IMR-90 (cell line): ENCODE measurements at regions not wholly inside any gene's neighbourhood (a gene's known extent, or its start where the extent isn't known, plus 50 kb on each side); places are given as distances from the start of the nearest gene placed in this dataset.

ENCODE experiments used
- ATAC-seq: fragments of 200-7000 bp; cut with Tn5 transposase; 2 replicates; pipeline ENCODE4 v1.9.1; 2020; ENCODE audit warnings: low read depth, mild to moderate bottlenecking, moderate library complexity
- BruUV-seq: library from RNA; stranded (reverse); fragments of 400-500 nt; replicated peaks from 2 replicates; lab custom pipeline; 2021; lab: Mats Ljungman, UMichigan
- CTCF ChIA-PET: fragments of 300-600 bp; formaldehyde crosslinking; extraction: SDS; loops from one replicate; lab custom pipeline; 2021; ENCODE audit warnings: antibody characterized with exemption; lab: Yijun Ruan, JAX
- POLR2A ChIA-PET: fragments of 300-600 bp; sonication (Branson Sonifier 250); formaldehyde crosslinking; loops from one replicate; lab custom pipeline; 2022; ENCODE audit warnings: antibody characterized with exemption; ENCODE audit not compliant: unreplicated experiment; lab: Charles Lee
- DNase-seq: peaks from one replicate; pipeline ENCODE4 v3.0.0; 2013
- H2AFZ ChIP-seq: replicated peaks from 2 replicates; pipeline ENCODE3; 2013; ENCODE audit warnings: low read length, mild to moderate bottlenecking; ENCODE audit not compliant: poor library complexity
- H2AK5ac ChIP-seq: 2 replicates; pipeline ENCODE4 v1.6.1; 2013; ENCODE audit warnings: low read depth, low read length, inconsistent platforms
- H2AK9ac ChIP-seq: replicated peaks from 2 replicates; pipeline ENCODE3; 2013; ENCODE audit warnings: mild to moderate bottlenecking, low read depth, low read length, moderate library complexity; ENCODE audit not compliant: poor library complexity
- H2BK120ac ChIP-seq: 2 replicates; pipeline ENCODE4 v1.6.1; 2013; ENCODE audit warnings: low read depth, low read length, inconsistent platforms
- H2BK15ac ChIP-seq: 3 replicates; pipeline ENCODE4 v1.6.1; 2013; ENCODE audit warnings: low read depth, low read length, inconsistent platforms
- H2BK20ac ChIP-seq: 2 replicates; pipeline ENCODE4 v1.6.1; 2013; ENCODE audit warnings: low read depth, mild to moderate bottlenecking, inconsistent platforms, low read length, moderate library complexity
- H2BK5ac ChIP-seq: 2 replicates; pipeline ENCODE4 v1.6.1; 2013; ENCODE audit warnings: mild to moderate bottlenecking, low read depth, low read length, inconsistent platforms; ENCODE audit not compliant: poor library complexity, severe bottlenecking
- H3K14ac ChIP-seq: replicated peaks from 2 replicates; pipeline ENCODE4 v1.6.1; 2013; ENCODE audit warnings: low read depth, low read length, inconsistent platforms
- H3K18ac ChIP-seq: 2 replicates; pipeline ENCODE4 v1.6.1; 2013; ENCODE audit warnings: low read depth, low read length, control low read depth
- H3K23ac ChIP-seq: 2 replicates; pipeline ENCODE4 v1.6.1; 2013; ENCODE audit warnings: low read depth, low read length, inconsistent platforms
- H3K27ac ChIP-seq: 2 replicates; pipeline ENCODE4 v1.5.1; 2013; ENCODE audit warnings: mild to moderate bottlenecking, control low read depth, low read length; ENCODE audit not compliant: insufficient read depth
- H3K27me3 ChIP-seq: 2 replicates; pipeline ENCODE4 v1.6.1; 2013; ENCODE audit warnings: low read length; ENCODE audit not compliant: control insufficient read depth, insufficient read depth
- H3K36me3 ChIP-seq: 2 replicates; pipeline ENCODE4 v1.6.1; 2013; ENCODE audit warnings: low read length, mixed read lengths; ENCODE audit not compliant: control insufficient read depth, insufficient read depth
- H3K4ac ChIP-seq: 2 replicates; pipeline ENCODE4 v1.6.1; 2013; ENCODE audit warnings: low read depth, low read length, inconsistent platforms
- H3K4me1 ChIP-seq: 2 replicates; pipeline ENCODE4 v1.6.1; 2013; ENCODE audit warnings: low read length, mixed read lengths; ENCODE audit not compliant: control insufficient read depth, insufficient read depth
- H3K4me2 ChIP-seq: 2 replicates; pipeline ENCODE4 v1.6.1; 2013; ENCODE audit warnings: low read depth, mild to moderate bottlenecking, control low read depth, low read length, moderate library complexity
- H3K4me3 ChIP-seq: 2 replicates; pipeline ENCODE4 v1.5.1; 2013; ENCODE audit warnings: low read depth, mild to moderate bottlenecking, control low read depth, low read length, moderate library complexity; ENCODE audit not compliant: insufficient read depth
- H3K56ac ChIP-seq: 2 replicates; pipeline ENCODE4 v1.6.1; 2013; ENCODE audit warnings: low read length, inconsistent platforms; ENCODE audit not compliant: insufficient read depth; ENCODE audit errors: extremely low read depth
- H3K79me1 ChIP-seq, 2 experiments: 2 replicates each; pipeline ENCODE4 v1.6.1; 2013; ENCODE audit warnings: low read length in 2 of 2, inconsistent platforms in 1 of 2, low read depth in 1 of 2
- H3K9ac ChIP-seq: 2 replicates; pipeline ENCODE4 v1.6.1; 2013; ENCODE audit warnings: low read depth, low read length, control low read depth
- H3K9me1 ChIP-seq: 2 replicates; pipeline ENCODE4 v1.6.1; 2013; ENCODE audit warnings: low read length, inconsistent platforms; ENCODE audit not compliant: insufficient read depth
- H3K9me3 ChIP-seq: 2 replicates; pipeline ENCODE4 v1.6.1; 2013; ENCODE audit warnings: low read length; ENCODE audit not compliant: control insufficient read depth, insufficient read depth
- H4K20me1 ChIP-seq: 2 replicates; pipeline ENCODE4 v1.6.1; 2013; ENCODE audit warnings: low read length, inconsistent platforms; ENCODE audit not compliant: insufficient read depth
- H4K5ac ChIP-seq: 2 replicates; pipeline ENCODE4 v1.6.1; 2013; ENCODE audit warnings: mild to moderate bottlenecking, low read depth, low read length, control low read depth
- H4K8ac ChIP-seq, 2 experiments: 2 replicates each; pipeline ENCODE4 v1.6.1; 2013; ENCODE audit warnings: low read depth in 2 of 2, low read length in 2 of 2, control low read depth in 1 of 2, inconsistent platforms in 1 of 2
- H4K91ac ChIP-seq: 2 replicates; pipeline ENCODE4 v1.6.1; 2013; ENCODE audit warnings: low read depth, low read length, inconsistent platforms; ENCODE audit not compliant: insufficient read depth
- CHD1 ChIP-seq: IDR thresholded peaks from 2 replicates; pipeline ENCODE4 v1.6.1; 2012; ENCODE audit warnings: low read depth, low read length, improper control_type of control experiment
- FOS ChIP-seq: fragments of 150-350 bp; IDR thresholded peaks from 2 replicates; pipeline ENCODE4 v1.6.1; 2016; ENCODE audit warnings: low read depth, low read length
- MAFK ChIP-seq: IDR thresholded peaks from 2 replicates; pipeline ENCODE4 v1.6.1; 2012; ENCODE audit warnings: low read depth, low read length, improper control_type of control experiment
- MXI1 ChIP-seq: IDR thresholded peaks from 2 replicates; pipeline ENCODE4 v1.6.1; 2012; ENCODE audit warnings: low read depth, mild to moderate bottlenecking, low read length, moderate library complexity, borderline replicate concordance
- NFE2L2 ChIP-seq: fragments of 150-350 bp; IDR thresholded peaks from 2 replicates; pipeline ENCODE4 v1.6.1; 2016; ENCODE audit warnings: low read depth, mild to moderate bottlenecking, low read length
- RAD21 ChIP-seq: IDR thresholded peaks from 2 replicates; pipeline ENCODE4 v1.6.1; 2012; ENCODE audit warnings: low read length, improper control_type of control experiment
- RCOR1 ChIP-seq: IDR thresholded peaks from 2 replicates; pipeline ENCODE4 v1.6.1; 2012; ENCODE audit warnings: mild to moderate bottlenecking, low read length, improper control_type of control experiment; ENCODE audit not compliant: insufficient replicate concordance
- USF2 ChIP-seq: fragments of 150-350 bp; IDR thresholded peaks from 2 replicates; pipeline ENCODE4 v1.6.1; 2017; ENCODE audit warnings: mild to moderate bottlenecking, antibody characterized with exemption, low read length, low read depth
- WGBS, 2 experiments: methylation state at CpG; one replicate each; pipeline versions ENCODE4 v1.1.5 to v1.1.7; 2013; ENCODE audit warnings: missing lambda C conversion rate in 2 of 2; ENCODE audit not compliant: insufficient read length in 1 of 2; ENCODE audit errors: extremely low coverage in 2 of 2; 5-methylcytosine and 5-hydroxymethylcytosine counted together
- dilution Hi-C: fragments of 300-500 bp; cut with HindIII; formaldehyde crosslinking; loops from one replicate; pipeline ENCODE4 v1.14.3; 2018; ENCODE audit warnings: low sequenced_read_pairs; ENCODE audit not compliant: unreplicated experiment
- in situ Hi-C: fragments of 300-500 bp; cut with MboI; formaldehyde crosslinking; loops from 3 replicates; pipeline ENCODE4 v1.14.3; 2019; ENCODE audit warnings: low sequenced_read_pairs, inconsistent platforms, mixed read lengths
- intact Hi-C: fragments of 100-400 bp; cut with micrococcal nuclease; formaldehyde crosslinking; loops from 2 replicates; pipeline ENCODE4 v1.10.0; 2022
- TF ChIP-seq, protein P1 (sequence below): fragments of 150-350 bp; IDR thresholded peaks from 2 replicates; pipeline ENCODE4 v1.6.1; 2016; ENCODE audit warnings: low read depth, mild to moderate bottlenecking, low read length, moderate library complexity, borderline replicate concordance

- Histone ChIP-seq H2BK15ac (no peak overlapping the region; the same call in 2 of the 3 replicates), H2AK5ac (no peak overlapping the region), H3K9me3 (no peaks in the 10 kb centered on the region), H3K56ac (no peak overlapping the region), H3K27me3 (no peaks in the 10 kb centered on the region), H2AFZ (no peak overlapping the region), H4K91ac (no peak overlapping the region), H3K4me3 (no peak overlapping the region), H3K23ac (no peak overlapping the region), H3K4ac (no peak overlapping the region), H3K14ac (no peak overlapping the region), H3K18ac (peak overlapping the region; percentile 49; the same call in 1 of the 2 replicates), H2BK120ac (0 out of 2 replicates have a peak overlapping the region, but pooled peaks have one; percentile 24), H4K5ac (no peak overlapping the region), H2AK9ac (no peak overlapping the region), H2BK20ac (0 out of 2 replicates have a peak overlapping the region, but pooled peaks have one; percentile 16), H3K9ac (no peak overlapping the region), H3K4me2 (no peak overlapping the region), H4K20me1 (no peaks in the 10 kb centered on the region), H3K4me1 (peaks cover 8% of the 10 kb centered on the region), H3K9me1 (peaks cover 3% of the 10 kb centered on the region; the same call in 1 of the 2 replicates), H3K27ac (no peak overlapping the region), H2BK5ac (no peak overlapping the region), H3K79me1 (0 out of 4 replicates have a peak, but pooled peaks cover 0 to 2% of the 10 kb centered on the region in 2 experiments), H3K36me3 (no peaks in the 10 kb centered on the region), H4K8ac (no peak overlapping the region)
- WGBS, 2 experiments, result 80% methylated on average over 1 of the region's 5 CpGs; no CpG with 5 or more reads in 1 of the 2 experiments
- intact Hi-C loops, result no loop called here
- ChIA-PET CTCF (no interaction called here), POLR2A (no interaction called here)
- TF ChIP-seq, protein P1, sequence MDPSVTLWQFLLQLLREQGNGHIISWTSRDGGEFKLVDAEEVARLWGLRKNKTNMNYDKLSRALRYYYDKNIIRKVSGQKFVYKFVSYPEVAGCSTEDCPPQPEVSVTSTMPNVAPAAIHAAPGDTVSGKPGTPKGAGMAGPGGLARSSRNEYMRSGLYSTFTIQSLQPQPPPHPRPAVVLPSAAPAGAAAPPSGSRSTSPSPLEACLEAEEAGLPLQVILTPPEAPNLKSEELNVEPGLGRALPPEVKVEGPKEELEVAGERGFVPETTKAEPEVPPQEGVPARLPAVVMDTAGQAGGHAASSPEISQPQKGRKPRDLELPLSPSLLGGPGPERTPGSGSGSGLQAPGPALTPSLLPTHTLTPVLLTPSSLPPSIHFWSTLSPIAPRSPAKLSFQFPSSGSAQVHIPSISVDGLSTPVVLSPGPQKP, result no peak
- TF ChIP-seq FOS (no peak), MXI1 (no peak), USF2 (no peak), MAFK (no peak), RAD21 (no peak), CHD1 (no peak), NFE2L2 (no peak), RCOR1 (no peak)
- BruUV-seq, result no TSS peak
- no peak for ATAC-seq
- dilution Hi-C loops, result no loop called here
- in situ Hi-C loops, result no loop called here
- DNase-seq, result no peak
Observed at GRCh38 chr5:108556441-108557145, 174.7 kb upstream of the FBXL17 start.
